B cell (primary cell): ENCODE measurements at regions not wholly inside any gene's neighbourhood (a gene's known extent, or its start where the extent isn't known, plus 50 kb on each side); places are given as distances from the start of the nearest gene placed in this dataset.
A peak's percentile ranks its signal among the peaks of the same experiment; 100 is the strongest.

ENCODE experiments used
- EZH2 ChIP-seq: IDR thresholded peaks from 2 replicates; pipeline ENCODE4 v1.6.1; 2012; ENCODE audit warnings: borderline replicate concordance, low read depth, mild to moderate bottlenecking, moderate library complexity, low read length; ENCODE audit not compliant: insufficient read depth, poor library complexity, severe bottlenecking
- TF ChIP-seq, protein P1 (sequence below): fragments of 200-600 bp; IDR thresholded peaks from one replicate; pipeline ENCODE4 v1.8.0; 2022; ENCODE audit warnings: antibody characterized with exemption, mild to moderate bottlenecking

- TF ChIP-seq, protein P1, sequence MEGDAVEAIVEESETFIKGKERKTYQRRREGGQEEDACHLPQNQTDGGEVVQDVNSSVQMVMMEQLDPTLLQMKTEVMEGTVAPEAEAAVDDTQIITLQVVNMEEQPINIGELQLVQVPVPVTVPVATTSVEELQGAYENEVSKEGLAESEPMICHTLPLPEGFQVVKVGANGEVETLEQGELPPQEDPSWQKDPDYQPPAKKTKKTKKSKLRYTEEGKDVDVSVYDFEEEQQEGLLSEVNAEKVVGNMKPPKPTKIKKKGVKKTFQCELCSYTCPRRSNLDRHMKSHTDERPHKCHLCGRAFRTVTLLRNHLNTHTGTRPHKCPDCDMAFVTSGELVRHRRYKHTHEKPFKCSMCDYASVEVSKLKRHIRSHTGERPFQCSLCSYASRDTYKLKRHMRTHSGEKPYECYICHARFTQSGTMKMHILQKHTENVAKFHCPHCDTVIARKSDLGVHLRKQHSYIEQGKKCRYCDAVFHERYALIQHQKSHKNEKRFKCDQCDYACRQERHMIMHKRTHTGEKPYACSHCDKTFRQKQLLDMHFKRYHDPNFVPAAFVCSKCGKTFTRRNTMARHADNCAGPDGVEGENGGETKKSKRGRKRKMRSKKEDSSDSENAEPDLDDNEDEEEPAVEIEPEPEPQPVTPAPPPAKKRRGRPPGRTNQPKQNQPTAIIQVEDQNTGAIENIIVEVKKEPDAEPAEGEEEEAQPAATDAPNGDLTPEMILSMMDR, result peak; percentile 87
- no peak for TF ChIP-seq EZH2
Measured at GRCh38 chr6:169831450-169832246, 80.2 kb downstream of the ERMARD start.
